A673 (cell line): ENCODE measurements at regions not wholly inside any gene's neighbourhood (a gene's known extent, or its start where the extent isn't known, plus 50 kb on each side); places are given as distances from the start of the nearest gene placed in this dataset.

Source experiments
- BruUV-seq: library from RNA; stranded (reverse); fragments of 400-500 nt; replicated peaks from 2 replicates; lab custom pipeline; 2021; lab: Mats Ljungman, UMichigan
- CTCF ChIA-PET: fragments of 300-600 bp; sonication (Branson Sonifier 250); formaldehyde crosslinking; loops from one replicate; lab custom pipeline; 2022; ENCODE audit warnings: antibody characterized with exemption; lab: Charles Lee
- POLR2A ChIA-PET: fragments of 300-600 bp; sonication (Branson Sonifier 250); formaldehyde crosslinking; loops from one replicate; lab custom pipeline; 2022; ENCODE audit warnings: antibody characterized with exemption; ENCODE audit not compliant: low non-redundant PET; lab: Charles Lee
- DNase-seq: peaks from one replicate; pipeline ENCODE4 v3.0.0-alpha.2; 2015; ENCODE audit warnings: low spot score
- H3K27ac ChIP-seq: fragments of 200-600 bp; sonication (generic); 2 replicates; pipeline ENCODE4 v1.5.1; 2016; ENCODE audit warnings: mixed run types, low read depth, mild to moderate bottlenecking, mixed read lengths, antibody characterized with exemption, low read length; ENCODE audit not compliant: poor library complexity, severe bottlenecking
- H3K27me3 ChIP-seq: fragments of 200-600 bp; sonication (generic); replicated peaks from 2 replicates; pipeline ENCODE4 v1.6.1; 2017; ENCODE audit warnings: mixed run types, low read depth, mild to moderate bottlenecking, mixed read lengths, antibody characterized with exemption, low read length; ENCODE audit not compliant: insufficient read depth, poor library complexity
- H3K36me3 ChIP-seq: fragments of 200-600 bp; sonication (generic); 2 replicates; pipeline ENCODE4 v1.6.1; 2016; ENCODE audit warnings: mixed run types, mild to moderate bottlenecking, mixed read lengths, antibody characterized with exemption, low read length; ENCODE audit not compliant: insufficient read depth, poor library complexity, severe bottlenecking
- H3K4me1 ChIP-seq: fragments of 200-600 bp; sonication (generic); 2 replicates; pipeline ENCODE4 v1.6.1; 2017; ENCODE audit warnings: mixed run types, mild to moderate bottlenecking, mixed read lengths, antibody characterized with exemption, low read length; ENCODE audit not compliant: insufficient read depth, poor library complexity, severe bottlenecking
- H3K4me3 ChIP-seq: fragments of 200-600 bp; sonication (generic); 2 replicates; pipeline ENCODE4 v1.5.1; 2016; ENCODE audit warnings: low read depth, mixed run types, mild to moderate bottlenecking, mixed read lengths, low read length; ENCODE audit not compliant: poor library complexity, severe bottlenecking
- H3K9me3 ChIP-seq: fragments of 200-600 bp; sonication (generic); 2 replicates; pipeline ENCODE4 v1.6.1; 2016; ENCODE audit warnings: mixed run types, low read depth, mild to moderate bottlenecking, mixed read lengths, antibody characterized with exemption, low read length; ENCODE audit not compliant: poor library complexity, severe bottlenecking
- EZH2 ChIP-seq: fragments of 200-600 bp; sonication (generic); IDR thresholded peaks from 2 replicates; pipeline ENCODE4 v1.6.1; 2017; ENCODE audit warnings: borderline replicate concordance, low read depth, mild to moderate bottlenecking, mixed read lengths, antibody characterized with exemption, low read length; ENCODE audit not compliant: poor library complexity, severe bottlenecking
- intact Hi-C: fragments of 100-400 bp; cut with micrococcal nuclease; formaldehyde crosslinking; loops from one replicate; pipeline ENCODE4 v1.10.0; 2022; ENCODE audit not compliant: unreplicated experiment
- TF ChIP-seq, protein P1 (sequence below): fragments of 300-800, 200-600 bp; sonication (generic); conservative IDR thresholded peaks from 2 replicates; pipeline ENCODE4 v1.5.1; 2017; ENCODE audit warnings: low read depth, mild to moderate bottlenecking, antibody characterized with exemption, low read length, moderate library complexity, mixed read lengths

GRCh38 chr5:61790678-61791077 lies 458.6 kb downstream of the ZSWIM6 start:
- H3K4me1 ChIP-seq = no peaks in the 10 kb centered on the region
- no peak overlapping the region for H3K4me3 ChIP-seq
- H3K36me3 ChIP-seq = no peaks in the 10 kb centered on the region
- no peak for DNase-seq
- no peak for TF ChIP-seq EZH2
- TF ChIP-seq, protein P1, sequence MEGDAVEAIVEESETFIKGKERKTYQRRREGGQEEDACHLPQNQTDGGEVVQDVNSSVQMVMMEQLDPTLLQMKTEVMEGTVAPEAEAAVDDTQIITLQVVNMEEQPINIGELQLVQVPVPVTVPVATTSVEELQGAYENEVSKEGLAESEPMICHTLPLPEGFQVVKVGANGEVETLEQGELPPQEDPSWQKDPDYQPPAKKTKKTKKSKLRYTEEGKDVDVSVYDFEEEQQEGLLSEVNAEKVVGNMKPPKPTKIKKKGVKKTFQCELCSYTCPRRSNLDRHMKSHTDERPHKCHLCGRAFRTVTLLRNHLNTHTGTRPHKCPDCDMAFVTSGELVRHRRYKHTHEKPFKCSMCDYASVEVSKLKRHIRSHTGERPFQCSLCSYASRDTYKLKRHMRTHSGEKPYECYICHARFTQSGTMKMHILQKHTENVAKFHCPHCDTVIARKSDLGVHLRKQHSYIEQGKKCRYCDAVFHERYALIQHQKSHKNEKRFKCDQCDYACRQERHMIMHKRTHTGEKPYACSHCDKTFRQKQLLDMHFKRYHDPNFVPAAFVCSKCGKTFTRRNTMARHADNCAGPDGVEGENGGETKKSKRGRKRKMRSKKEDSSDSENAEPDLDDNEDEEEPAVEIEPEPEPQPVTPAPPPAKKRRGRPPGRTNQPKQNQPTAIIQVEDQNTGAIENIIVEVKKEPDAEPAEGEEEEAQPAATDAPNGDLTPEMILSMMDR = no peak
- intact Hi-C loops = no loop called here
- POLR2A ChIA-PET = no interaction called here
- no peak overlapping the region for H3K27ac ChIP-seq
- no TSS peak for BruUV-seq
- H3K9me3 ChIP-seq = no peaks in the 10 kb centered on the region
- CTCF ChIA-PET = no interaction called here
- H3K27me3 ChIP-seq = no peaks in the 10 kb centered on the region

DNA sequence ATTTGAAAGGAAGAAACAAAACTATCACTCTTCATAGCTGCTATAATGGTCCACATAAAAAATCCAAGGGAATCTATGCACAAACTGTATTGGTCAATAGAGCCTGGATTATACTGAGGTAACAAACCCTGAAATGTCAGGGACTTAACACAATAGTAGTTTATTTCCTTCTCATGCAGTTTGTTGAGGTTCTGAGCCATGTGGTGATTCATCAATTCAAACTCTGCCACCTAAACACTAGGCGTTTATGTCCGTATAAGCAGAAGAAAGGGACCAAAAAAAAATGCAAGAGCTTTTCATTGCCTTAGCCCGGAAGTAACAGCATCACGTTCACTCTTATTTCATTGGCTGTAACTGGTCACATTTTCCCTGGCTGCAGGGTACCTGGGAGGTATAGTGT lies 464.7 kb downstream of the ZSWIM6 start:
- BruUV-seq = no TSS peak
- CTCF ChIA-PET = no interaction called here
- Histone ChIP-seq H3K27ac (no peak overlapping the region), H3K4me3 (no peak overlapping the region), H3K27me3 (no peaks in the 10 kb centered on the region), H3K9me3 (no peaks in the 10 kb centered on the region), H3K4me1 (no peaks in the 10 kb centered on the region), H3K36me3 (no peaks in the 10 kb centered on the region)
- POLR2A ChIA-PET = no interaction called here
- no peak for DNase-seq
- TF ChIP-seq EZH2 = no peak
- TF ChIP-seq, protein P1 = no peak
- intact Hi-C loops = no loop called here

GRCh38 chr5:61800450-61800849 lies 468.4 kb downstream of the ZSWIM6 start:
- H3K27ac ChIP-seq = no peak overlapping the region
- ChIA-PET CTCF (no interaction called here), POLR2A (no interaction called here)
- no TSS peak for BruUV-seq
- no peak for DNase-seq
- TF ChIP-seq EZH2 = no peak
- TF ChIP-seq, protein P1 = no peak
- intact Hi-C loops = no loop called here
- no peaks in the 10 kb centered on the region for H3K36me3 ChIP-seq
- no peaks in the 10 kb centered on the region for H3K4me1 ChIP-seq
- no peaks in the 10 kb centered on the region for H3K9me3 ChIP-seq
- H3K27me3 ChIP-seq = no peaks in the 10 kb centered on the region
- H3K4me3 ChIP-seq = no peak overlapping the region
